Hematopoietic multipotent progenitor cell treated with erythropoietin and hydrocortisone succinate and interleukin-3 and kit ligand, for 15 days (in vitro differentiated cells): ENCODE measurements at regions not wholly inside any gene's neighbourhood (a gene's known extent, or its start where the extent isn't known, plus 50 kb on each side); places are given as distances from the start of the nearest gene placed in this dataset.

Source experiments
- DNase-seq: peaks from one replicate; pipeline ENCODE4 v3.0.0-alpha.2; 2015; ENCODE audit warnings: low spot score

DNA sequence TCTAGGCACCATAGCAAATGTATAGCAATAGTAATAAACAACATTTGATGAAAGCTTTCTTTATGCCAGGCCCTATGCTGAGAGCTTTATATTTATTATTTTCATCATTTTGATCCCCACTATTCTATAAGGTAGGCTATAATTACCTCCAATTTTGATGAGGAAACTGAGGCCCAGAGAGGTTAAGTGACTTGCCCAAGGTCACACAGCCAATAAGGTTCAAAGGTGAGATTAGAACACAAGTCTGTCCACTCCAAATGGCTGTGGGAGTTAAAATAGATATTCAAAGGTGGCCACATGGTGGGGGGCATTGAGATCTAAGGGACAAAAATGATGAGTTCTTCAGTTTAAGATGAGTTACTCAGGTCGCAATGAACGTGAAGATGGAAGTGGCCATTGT, 269.9 kb downstream of the BMP7 start:
- DNase-seq: no peak

DNA sequence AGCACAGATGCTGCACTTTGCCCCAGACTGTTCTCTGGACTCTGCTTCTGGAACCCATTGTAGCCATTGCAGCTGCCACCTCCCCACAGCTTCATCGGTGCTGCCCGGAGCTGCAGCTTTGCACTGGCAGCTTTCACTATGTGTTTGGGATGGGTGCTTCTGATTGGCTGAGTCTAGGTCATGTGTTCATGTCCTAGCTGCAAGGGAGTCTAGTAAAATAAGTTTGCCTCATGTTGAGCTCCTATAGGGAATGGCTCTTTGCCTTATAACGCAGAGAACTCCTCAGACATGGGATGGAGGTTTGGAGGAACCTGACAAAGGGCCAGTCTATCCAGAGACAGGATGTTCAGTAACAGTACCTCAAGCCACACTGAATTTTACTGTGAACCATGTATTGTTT, 268.0 kb downstream of the BMP7 start:
- no peak for DNase-seq

DNA sequence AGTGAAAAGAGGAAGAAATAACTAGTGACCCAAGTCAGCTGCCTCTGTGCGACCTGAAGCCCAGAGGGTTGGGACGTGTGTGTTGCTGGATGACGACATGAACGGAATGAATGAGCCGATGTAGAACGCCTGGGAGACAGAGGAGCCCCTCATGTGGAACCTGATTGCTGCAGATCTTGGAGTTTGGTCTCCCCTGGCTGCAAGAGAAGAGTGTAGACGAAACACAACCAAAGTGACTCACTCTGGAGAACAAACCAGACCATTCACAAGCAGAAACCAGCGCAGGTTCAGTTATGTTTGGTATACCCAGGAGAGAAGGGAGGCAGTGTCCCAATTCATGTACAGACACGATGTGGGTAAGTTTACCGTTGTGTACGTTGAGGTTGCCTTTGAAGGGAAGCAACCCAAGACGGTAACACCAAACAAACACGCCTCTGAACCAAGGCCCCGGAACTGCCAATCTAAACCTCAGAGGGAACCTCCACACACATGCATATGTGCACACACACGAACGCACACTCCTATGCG, 265.9 kb downstream of the BMP7 start:
- DNase-seq: no peak

DNA sequence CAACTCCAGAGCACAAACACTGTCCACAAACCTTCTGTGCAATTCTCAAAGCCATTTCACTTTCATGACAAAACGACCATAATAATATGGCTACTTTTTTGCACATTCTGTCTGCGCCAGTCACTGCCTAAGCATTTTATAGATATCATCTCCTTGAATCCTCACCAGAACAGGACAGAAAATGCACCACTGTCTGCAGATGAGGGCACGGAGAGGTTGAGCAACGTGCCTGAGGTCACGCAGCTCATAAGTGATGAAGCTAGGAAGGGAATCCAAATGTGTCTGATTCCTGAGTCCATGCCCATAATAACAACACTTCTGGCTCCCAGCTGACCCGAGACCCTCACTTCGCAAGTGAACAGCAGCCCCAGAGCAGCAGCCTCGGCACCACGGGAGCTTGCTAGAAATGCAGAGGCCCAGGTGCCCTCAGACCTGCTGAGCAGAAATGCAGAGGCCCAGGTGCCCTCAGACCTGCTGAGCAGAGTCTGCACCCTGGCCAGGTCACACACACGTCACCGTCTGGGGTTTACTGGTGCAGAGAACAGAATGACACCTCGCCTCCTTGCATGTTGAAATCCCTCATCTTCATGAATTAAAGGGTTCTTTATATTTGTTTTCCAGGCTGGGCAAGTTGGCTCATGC, 265.2 kb downstream of the BMP7 start:
- DNase-seq: no peak

DNA sequence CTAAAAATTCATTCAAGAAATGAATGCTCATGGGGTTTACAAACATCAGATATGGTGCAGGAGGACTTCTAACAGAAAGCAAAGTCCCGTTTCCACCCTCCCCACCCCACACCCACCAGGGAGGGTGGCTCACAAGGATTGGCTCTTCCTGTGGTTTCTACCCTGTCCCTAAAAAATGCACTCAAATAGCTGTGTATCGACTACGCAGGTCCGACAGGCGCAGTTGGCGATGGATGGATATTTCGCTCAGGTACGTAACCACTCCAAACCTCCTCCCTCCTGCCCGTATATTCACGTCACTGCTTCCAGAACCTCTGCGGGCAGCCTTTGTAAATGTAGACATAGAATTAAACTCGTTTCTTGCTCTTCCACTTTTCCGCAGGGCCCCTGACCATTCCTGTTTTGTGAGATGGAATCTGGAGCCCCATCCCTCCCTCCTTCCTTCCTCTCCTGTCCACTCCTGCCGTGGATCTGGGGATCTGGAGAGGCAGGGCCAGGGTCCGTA, 264.3 kb downstream of the BMP7 start:
- DNase-seq: no peak

DNA sequence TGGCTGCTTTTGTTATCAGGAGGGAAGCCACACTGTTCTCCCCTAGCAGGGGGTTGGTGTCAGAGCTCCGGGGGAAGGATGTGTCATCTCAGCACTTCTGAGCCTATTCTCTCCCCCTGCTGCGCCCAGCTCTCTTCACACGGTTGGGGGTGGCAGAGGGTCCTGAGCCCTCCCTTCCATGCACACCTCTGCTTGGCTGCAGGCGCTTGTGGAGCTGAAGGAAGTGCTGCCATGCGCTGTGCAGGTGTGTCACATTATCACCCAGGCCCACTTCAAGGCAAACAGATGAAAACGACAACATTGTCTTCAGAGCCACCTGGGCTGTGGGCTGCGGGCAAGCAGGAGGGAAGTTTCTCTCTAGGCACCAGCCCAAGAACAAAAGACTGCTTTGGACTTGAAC, 263.4 kb downstream of the BMP7 start:
- DNase-seq: no peak

DNA sequence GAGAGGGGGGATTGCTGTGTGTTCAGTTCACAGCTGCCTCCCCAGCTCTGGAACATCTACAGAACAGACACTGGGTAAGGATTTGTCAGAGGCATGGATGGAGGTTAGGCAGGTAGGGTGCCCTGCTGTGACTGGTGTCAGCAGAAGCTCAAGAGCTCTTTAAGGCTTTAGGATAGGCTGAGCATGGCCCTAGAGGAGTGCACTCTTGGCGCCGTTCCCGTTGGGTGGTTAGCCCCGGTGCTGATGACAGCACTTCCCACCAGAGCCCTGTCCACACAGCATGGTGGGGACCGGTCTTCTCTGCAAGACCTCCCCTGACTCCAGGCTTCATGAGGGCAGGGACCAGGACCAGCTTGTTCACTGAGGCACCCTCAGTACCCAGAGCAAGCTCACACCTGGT, 262.0 kb downstream of the BMP7 start:
- no peak for DNase-seq

DNA sequence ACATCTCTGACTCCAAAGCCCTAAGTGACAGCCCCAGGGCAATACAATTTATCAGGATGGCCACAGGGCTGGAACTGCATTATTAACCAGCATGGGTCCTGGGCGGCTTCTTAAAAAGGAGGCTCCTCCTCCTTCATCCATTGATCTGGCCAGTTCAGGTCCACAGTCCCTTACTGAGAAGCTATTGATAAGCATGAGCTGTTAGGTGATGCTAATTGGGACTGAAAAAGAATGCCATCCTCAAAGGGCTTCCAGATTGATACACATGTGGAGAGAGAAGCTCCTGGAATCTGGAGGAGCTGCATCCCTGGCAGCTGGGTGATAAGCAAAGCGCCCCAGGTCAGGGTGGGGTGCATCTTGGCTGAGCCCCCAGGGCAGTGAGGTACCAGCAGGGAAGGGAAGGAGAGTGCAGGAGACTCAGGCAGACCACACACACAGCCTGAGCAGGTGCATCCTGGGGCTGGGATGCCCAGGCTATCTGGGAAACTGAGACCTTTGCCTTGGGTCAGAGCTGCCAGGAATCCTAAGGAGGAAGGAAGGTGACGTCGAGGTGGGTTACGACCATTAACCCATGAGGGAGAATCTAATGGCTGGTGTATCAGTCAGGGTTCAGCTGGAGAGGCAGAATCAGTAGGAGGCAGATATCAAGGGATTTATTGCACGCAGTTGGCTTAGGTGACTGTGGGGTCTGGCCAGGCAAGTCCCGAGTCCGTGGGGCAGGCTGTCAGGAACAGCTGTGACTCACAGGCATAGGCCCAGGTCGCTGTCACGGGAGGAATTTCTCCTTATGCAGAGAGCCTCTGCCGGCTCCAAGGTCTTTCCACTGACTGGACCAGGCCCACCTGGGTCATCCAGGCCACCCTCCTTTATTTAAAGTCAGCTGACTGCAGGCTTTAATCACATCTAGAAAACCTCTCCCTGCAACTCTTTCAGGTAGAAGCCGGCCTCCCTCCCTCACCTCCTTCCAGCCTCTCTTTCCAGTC, 261.2 kb downstream of the BMP7 start:
- no peak for DNase-seq

DNA sequence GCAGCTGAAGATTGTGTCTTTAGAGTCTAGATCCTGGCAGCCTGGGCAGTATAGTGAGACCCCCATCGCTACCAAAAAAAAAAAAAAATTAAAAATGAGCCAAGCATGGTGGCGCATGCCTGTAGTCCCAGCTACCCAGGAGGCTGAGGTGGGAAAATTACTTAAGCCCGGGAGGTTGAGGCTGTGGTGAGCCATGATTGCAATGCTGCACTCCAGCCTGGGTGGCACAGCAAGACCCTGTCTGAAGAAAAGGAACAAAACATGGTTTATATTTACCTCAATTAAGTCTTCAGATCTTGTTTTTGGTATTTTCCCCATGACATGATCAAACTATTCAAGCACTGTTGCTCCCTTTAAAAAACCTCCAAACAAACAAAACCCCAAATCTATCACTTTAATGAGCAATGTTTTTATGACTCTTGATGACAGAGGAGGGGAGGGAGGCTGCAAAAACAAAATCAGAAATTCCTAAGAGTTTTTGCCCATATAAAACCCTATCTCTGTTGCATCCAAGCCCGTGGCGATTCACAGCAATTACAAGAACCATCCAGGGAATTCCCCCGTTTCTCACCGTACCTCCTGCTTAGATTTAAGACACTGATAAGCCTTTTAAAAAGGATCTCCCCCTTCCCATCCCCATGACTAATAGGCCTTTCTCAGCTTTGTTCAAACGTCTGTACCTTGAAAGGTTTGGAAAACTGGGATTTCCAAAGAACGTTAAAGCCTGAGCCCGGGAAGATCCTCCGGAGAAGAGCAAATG, 259.9 kb downstream of the BMP7 start:
- DNase-seq: no peak

DNA sequence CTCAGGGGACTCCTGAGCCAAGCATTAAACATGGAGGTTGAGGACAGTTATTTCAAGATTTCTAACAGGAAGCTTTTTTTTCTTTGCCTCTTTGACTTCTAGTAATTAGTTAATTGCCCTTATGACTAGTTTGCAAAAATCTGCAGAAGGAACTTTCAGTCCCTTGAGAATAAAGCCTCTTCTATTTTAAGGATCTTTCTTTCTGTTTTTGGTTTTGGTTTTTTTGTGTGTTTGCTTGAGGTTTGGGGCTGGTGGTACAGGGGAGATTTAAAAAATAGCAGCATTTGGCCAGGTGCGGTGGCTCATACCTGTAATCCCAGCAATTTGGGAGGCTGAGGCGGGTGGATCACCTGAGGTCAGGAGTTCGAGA, 259.3 kb downstream of the BMP7 start:
- no peak for DNase-seq

DNA sequence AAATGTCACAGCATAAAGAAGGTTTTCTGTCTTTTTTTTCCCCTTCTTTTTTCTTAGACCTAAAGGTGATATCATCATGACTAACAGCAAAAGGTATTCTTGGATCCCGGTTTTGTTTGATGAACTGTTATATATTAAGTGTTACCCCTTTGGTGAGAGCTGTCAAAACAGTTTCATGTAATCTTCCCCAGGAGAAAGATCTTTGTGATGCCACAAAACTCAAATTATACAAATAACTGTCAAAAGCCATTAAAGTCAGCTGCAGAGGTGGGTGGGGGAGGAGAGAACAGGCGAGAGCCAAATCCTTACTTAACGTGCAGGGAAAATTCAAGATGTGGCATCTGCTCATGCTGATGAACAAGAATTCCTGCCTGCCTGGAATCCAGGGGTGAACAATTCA, 258.2 kb downstream of the BMP7 start:
- no peak for DNase-seq

DNA sequence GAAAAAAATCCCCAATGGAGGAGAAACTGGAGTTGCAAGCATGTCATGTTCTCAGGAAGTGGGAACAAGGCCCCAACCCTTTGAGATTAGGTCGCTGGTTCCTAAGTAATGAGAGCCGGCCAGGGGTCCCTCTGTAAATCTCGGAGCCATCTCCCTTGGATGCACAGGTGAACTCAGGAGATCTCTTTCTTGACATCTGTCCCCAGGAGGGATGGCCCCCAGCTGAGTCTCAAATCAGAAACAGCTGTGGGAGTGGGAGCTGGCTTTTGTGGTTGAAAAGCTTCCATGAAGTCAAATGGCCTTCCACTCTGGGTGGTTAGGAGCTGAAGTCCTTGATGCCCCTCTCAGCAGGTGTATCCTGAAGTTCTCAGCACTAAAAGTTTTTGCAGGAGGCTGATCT, 257.1 kb downstream of the BMP7 start:
- no peak for DNase-seq

DNA sequence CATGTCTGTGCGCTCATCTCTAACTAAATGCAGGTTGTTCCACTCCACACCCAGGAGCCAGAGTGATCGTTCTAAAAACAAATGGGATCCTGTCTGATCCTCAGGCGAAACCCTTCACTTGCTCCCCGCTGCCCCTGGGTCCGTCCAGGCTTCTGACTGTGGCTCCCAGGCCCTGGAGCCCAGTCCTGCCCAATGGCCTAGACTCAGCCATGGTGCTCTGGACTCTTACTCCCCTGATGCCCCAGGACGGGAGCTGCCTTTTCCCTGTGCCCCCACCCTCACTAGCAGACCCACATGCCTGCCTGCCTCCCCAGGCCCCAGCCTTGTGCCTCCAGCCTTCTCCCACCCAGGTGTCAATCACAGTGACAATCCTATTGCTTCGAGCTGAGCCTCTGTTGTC, 256.7 kb downstream of the BMP7 start:
- no peak for DNase-seq

DNA sequence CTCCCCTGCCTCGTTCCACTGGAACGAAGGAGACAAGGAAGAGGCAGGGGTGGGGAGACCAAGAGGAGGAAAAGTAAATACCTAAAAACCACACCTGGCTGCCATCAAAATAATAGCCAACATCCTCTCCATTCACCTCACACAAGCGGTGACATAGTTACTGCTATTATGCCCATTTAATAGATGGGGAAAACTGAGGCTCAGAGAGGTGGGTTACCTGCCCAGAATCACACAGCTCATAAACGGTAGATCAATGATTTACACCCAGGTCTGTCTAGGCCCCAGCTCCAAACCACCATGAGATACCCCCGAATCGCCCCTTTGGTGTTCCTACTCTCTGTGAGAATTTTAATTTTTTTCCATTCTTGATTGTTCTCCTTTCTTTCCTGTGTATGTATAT, 253.8 kb downstream of the BMP7 start:
- no peak for DNase-seq

DNA sequence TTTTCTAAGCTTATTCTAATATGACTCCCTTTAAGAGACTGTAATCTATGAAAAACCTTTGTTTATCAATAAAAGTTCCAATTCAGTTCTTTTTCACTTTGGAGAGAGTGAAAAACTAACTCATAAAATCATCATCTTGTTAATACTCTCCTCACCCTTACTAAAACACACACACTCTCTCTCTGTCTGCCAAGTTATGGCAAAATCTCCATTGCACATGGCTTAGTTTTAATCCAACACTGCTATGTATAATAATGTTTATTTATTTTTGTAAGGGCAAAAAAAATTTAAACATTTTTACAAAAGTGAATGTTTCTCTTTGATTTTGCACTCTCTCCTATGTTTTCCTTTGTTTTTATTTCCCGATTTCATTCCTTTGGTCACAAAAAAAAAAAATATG, 253.2 kb downstream of the BMP7 start:
- no peak for DNase-seq

DNA sequence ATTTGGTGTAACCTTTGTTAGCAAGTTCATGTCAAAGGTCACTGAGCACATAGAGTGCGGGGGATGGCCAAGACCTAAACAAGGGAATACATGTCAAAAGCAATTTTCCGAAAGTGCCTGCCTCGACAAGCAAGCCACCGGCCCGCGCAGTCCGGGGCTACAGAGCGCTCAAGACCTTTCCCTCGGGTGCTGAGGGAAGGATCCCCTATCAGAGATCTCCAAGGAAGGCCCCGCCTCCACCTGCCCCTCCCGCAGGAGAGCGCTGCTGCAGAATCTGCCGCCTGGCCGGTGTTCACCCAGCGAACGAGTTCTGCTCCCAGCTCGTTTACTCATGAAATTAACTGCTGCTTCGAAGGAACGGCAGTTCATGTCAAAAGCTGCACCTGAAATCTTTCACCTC, 252.7 kb downstream of the BMP7 start:
- no peak for DNase-seq

DNA sequence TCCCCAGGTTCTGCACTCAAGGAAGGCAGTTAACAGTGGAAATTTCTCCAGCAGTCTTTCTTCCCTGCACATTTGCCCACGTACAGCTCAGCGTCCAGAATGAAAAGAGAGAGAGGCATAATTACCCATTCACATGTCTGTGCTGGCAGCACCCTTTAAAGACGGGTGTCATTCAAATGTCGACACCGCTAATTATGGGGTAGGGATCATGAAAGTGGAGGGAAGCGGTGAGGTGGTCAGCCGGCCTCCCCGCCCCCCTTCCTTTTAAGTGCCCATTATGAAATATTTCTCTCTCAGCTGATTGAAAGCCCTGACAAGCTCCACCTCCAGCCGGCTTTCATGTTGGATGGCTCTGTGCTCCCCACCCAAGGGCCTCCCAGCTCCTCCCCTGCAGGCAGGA, 246.1 kb downstream of the BMP7 start:
- DNase-seq: no peak

DNA sequence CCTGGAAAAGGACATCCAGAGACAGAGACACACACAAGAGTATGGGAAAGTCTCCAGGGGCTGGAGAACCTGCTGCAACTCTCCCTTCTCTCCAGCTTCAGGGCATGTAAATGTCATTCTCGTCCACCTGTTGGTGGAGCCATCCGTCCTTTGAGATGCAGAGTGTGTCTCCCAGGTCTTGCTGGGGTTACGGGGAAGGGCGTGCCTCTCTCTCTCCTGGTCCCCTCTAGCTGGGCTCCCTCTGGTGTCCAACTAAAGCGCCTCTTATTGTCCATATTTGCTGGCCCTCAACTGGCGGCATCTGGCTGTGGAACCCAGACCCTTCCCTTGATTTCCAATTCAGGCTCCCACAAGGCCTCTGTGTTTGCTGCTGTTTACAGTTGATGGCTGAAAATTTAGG, 244.1 kb downstream of the BMP7 start:
- no peak for DNase-seq

DNA sequence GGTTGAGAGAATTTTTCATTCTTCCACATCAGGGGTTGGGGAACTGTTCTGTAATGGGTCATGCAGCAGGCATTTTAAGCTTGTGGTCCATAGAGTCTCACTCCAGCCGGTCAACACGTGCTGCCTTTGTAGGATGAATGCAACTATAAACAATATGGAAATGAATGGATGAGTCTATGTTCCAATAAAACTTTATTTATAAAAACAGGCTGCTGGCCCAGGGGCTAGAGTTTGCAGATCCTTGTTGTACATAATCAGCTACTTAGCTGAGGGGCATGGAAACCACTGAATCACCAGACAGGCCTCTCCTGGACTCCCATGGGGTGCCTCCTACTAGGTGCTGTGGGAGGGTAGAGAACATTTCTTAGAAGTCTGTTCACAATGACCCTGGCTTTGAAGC, 243.4 kb downstream of the BMP7 start:
- DNase-seq: no peak

DNA sequence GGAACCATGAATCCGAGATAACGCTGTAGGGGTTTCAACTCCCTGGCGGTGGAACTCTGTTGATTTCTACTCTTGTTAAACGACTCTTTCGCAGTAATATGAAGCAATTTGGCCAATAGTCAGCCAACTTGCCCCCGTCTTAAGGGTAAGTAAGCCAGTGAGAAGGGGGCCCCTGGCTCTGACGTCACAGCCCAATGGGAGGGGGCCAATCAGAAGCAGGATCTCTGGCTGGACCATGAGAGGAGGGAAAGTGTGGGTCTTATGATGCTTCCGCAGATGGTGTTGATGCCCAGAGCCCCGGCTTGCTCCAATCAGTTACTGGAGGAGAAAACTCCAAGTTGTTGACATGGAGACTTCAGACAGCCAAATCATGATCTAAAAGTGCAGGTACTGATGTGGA, 242.4 kb downstream of the BMP7 start:
- no peak for DNase-seq

DNA sequence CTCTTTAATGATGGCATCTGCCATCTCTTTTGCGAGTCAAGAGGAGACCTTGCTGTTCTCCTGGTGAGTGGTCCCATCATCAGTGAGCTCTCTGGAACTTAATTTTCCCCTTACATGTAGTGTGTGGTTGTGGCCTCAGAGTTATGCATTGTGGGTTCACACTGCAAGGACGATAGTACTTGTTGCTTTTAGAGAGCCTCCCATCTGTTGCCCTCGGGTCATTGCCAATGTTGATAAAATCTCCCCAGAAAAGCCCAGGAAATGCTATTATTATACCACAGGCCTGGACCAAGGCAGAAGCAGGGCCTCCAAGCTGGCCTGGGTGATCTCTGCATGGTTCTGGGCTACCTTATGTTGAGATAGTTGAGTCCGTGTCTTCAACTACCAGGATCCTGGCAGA, 241.6 kb downstream of the BMP7 start:
- no peak for DNase-seq

DNA sequence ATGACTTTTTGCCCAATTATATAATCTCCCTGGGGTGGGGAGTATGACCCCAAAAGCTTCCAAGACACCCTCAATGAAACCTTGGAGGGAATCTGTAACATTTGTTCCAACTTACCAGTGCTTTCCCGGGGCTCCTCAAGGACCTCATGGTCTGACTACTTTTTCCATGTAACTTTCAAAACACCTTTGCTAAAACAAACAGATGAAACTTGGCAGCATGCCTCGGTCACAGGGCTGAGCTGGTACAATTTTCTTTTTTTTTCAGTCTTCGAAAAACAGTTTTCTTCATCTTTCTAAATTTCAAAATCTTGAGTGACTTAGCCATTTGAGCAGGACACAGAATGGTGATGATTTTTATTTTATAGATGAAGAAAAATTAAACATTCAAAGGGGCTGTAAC, 241.2 kb downstream of the BMP7 start:
- no peak for DNase-seq
